ENCODE measurements at regions not wholly inside any gene's neighbourhood (a gene's known extent, or its start where the extent isn't known, plus 50 kb on each side); places are given as distances from the start of the nearest gene placed in this dataset.

DNA sequence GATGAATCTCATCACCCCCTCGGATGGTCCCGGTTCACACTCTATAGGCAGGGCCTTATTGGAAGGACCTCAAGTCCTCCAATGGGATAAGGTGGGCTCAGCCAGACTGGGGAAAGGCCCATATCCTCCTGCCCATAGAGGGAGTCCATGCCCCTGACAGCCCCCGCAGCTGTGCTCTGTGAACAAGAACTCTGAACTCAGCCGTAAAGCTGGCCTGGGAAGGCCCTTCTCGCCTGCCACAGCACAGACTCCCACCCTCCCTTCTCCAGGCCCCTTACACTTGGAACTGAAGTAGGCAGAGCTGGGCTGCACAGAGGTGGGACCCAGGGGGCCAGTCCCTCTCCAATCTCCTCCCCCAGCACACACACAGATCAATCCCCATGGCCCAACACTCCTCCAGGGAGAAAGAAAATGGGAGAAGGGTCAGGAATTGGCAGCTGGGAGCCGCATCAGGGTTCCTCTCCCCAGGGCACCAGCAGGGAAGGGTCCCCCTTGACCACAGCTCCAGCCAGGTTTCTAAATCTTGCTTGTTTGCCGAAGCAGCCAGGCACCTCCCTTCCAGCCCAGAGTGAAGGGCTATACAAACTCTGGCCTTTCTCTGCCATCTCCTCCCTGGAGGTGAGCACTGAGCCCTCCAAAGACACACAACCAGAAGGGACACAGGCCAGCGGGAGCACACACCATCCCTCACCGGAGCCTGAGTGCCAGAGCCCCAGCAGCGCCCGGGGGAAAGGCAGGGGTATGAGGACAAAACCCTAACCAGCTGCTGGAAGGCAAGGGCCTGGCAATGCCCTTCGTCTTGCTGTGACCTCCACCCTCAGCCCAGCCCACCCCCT is 454.1 kb downstream of the SOX9 start:
- Mint-ChIP-seq H3K27me3 (peaks cover 3% of the 10 kb centered on the region), H3K9me3 (no peaks in the 10 kb centered on the region), H3K4me3 (no peak overlapping the region)

DNA sequence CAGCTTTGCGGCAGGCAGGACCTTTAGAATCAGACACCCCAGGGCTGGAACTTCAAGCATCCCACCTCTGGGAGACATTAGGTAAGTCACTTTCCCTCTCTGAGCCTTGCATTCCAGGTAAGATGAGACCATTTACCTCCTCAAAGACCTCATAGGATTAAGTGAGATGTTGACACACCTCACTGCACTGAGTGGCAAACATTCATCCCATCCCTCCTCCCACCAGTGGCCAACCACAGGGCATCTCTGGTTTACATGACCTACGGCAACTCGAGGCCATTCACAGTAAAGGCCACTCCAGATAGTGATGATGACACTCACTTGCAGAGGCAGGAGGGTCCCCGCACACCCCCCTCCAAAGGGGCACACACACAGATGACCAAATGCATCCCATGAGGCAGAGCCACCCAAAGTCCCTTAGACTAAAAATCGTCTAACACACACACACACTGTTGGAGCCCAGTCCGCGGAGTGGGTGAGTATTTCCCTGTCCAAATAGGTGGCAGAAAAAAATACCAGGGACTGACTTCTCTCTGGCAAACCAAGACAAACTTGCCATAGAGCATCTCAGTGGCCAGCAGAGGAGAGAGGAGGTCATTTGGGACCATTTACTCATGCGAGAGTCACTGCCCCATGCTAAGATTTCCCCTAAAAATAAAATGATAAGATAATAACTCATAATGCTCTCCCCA is 454.9 kb downstream of the SOX9 start:
- Mint-ChIP-seq H3K4me3 (no peak overlapping the region), H3K9me3 (no peaks in the 10 kb centered on the region), H3K36me3 (no peaks in the 10 kb centered on the region), H3K27ac (no peak overlapping the region), H3K4me1 (no peaks in the 10 kb centered on the region), H3K27me3 (peaks cover 3% of the 10 kb centered on the region)

More for the DNA sequence above, 454.1 kb downstream of the SOX9 start:
- no peak overlapping the region for H3K27ac Mint-ChIP-seq
- no peaks in the 10 kb centered on the region for H3K36me3 Mint-ChIP-seq
- no peaks in the 10 kb centered on the region for H3K4me1 Mint-ChIP-seq

DNA sequence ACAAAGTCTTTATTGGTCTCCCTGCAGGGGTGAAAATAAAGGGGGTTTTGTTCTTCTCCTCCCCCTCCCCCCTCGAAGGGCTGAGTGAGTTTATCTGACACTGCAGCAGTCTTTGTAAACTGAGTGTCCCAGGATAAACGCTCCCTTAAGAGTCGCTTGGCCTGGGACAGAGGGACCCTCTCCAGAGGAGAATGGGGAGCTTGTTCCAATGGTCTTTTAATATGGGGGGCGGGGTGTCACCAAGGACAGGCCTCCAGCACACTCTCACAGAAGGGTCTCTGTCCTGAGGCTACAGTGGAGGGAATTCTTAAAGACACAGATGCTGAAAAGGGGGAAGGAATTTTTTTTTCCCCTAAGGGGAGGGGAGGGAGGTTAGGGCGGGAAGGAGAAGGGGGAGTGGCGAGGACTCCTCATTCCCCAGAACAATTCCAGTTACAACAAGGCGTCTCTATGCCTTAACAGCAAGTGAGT is 455.5 kb downstream of the SOX9 start:
- Mint-ChIP-seq H3K27ac (no peak overlapping the region), H3K27me3 (peaks cover 3% of the 10 kb centered on the region), H3K9me3 (no peaks in the 10 kb centered on the region), H3K4me3 (no peak overlapping the region), H3K4me1 (no peaks in the 10 kb centered on the region), H3K36me3 (no peaks in the 10 kb centered on the region)

DNA sequence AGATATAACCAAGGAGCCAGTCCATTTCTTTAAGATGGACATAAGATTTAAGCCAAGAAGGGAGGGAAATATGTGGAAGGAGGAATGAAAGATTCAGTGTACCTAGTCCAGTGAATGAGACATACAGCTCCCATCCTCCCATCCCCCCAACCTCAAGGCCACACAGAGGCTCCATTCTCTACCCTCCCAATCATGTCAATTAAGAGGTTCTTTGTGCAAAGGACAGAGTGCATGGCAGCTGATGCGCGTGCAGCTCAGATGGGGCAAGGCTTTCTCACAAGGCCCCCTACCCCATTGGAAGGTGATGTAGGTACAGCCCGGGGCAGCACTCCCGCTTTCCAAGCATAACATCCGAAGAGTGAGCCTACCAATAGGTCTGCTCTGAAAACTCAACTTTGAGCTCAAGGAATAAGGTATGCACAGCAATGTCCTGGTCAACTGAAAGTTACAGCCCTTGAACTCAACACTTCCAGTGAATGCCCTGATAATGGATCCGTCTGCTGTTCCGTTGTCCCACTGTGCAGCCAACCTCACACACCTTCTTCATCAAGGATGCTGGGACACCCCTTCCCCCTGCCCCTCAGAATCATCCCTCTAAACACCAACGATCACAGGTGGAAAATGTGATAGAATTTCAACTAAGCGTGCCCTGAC is 458.1 kb downstream of the SOX9 start:
- Mint-ChIP-seq H3K4me3 (no peak overlapping the region), H3K27me3 (peaks cover 4% of the 10 kb centered on the region), H3K4me1 (no peaks in the 10 kb centered on the region), H3K9me3 (no peaks in the 10 kb centered on the region), H3K27ac (no peak overlapping the region), H3K36me3 (no peaks in the 10 kb centered on the region)

DNA sequence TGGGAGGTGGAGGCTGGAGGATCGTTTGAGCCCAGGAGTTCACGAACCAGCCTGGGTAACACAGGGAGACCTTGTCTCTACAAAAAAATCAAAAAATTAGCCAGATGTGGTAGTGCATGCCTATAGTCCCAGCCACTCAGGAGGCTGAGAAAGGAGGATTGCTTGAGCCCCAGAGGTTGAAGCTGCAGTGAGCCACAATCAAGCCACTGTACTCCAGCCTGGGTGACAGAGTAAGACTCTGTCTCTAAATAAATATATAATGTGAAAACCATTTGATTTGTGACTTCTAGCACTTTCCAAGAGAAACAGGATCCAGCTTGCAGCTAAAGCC is 459.1 kb downstream of the SOX9 start:
- H3K36me3 Mint-ChIP-seq, result no peaks in the 10 kb centered on the region
- no peaks in the 10 kb centered on the region for H3K9me3 Mint-ChIP-seq
- H3K4me1 Mint-ChIP-seq, result no peaks in the 10 kb centered on the region
- no peak overlapping the region for H3K4me3 Mint-ChIP-seq
- H3K27ac Mint-ChIP-seq, result no peak overlapping the region
- peaks cover 4% of the 10 kb centered on the region for H3K27me3 Mint-ChIP-seq

DNA sequence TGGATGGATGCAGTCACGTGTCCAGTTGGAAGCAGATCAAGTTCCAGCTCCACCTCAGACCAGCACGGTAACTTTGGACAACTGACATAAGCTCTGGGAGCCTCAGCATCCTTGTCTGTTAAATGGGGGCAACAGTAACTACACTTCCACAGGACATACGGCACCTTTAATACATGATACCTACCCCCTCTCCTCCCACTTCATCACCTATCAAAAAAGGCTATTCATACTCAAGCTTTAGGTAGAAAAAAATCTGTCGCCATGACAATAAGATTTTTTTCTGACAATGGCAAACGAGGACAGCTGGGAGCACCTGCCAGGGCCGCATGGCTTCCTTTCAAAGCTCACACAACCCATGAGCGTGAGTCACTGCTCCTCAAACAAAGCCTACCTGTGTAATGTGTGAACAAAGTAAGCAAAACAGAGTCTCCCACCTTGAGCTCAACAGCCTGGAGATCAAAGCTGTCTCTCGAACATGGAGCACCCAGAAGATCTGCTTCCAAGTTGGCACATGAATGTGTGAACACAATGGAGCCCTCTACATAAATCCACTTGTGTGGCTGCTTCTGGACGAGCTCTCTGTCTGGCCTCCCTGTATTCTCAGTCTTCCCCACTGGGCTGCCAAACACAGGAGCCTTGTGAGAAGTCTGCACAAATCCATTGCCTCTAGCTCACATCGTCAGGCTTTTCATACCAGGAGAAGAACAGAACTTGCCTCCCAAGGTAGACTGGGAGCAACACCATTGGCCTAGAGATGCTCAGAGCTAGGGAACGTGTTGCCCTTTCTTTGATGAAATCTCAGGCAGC is 459.7 kb downstream of the SOX9 start:
- Mint-ChIP-seq H3K27ac (no peak overlapping the region), H3K4me3 (no peak overlapping the region), H3K9me3 (no peaks in the 10 kb centered on the region), H3K36me3 (no peaks in the 10 kb centered on the region), H3K4me1 (no peaks in the 10 kb centered on the region), H3K27me3 (peaks cover 4% of the 10 kb centered on the region)

DNA sequence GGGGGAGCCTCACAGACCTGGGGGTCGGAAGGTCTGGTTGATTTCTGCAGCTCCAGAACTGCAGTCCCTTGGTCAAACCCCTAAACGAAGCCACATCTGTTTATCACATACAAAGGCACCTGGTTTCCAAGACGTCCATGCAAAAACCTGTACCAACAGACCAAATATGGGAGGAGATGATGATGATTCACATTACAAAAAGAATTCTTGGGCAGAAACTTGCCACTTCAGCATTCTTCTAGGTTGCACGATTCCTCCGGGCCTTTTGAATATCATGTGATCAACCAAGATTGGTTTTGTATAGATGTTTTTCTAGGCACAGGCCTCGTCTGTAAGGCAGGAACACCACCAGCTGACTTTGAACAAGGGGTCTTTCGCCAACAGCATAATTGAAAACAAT is 466.3 kb downstream of the SOX9 start:
- Mint-ChIP-seq H3K4me3 (no peak overlapping the region), H3K4me1 (peaks cover 24% of the 10 kb centered on the region), H3K9me3 (no peaks in the 10 kb centered on the region), H3K27me3 (peaks cover 21% of the 10 kb centered on the region), H3K36me3 (no peaks in the 10 kb centered on the region), H3K27ac (no peak overlapping the region)

DNA sequence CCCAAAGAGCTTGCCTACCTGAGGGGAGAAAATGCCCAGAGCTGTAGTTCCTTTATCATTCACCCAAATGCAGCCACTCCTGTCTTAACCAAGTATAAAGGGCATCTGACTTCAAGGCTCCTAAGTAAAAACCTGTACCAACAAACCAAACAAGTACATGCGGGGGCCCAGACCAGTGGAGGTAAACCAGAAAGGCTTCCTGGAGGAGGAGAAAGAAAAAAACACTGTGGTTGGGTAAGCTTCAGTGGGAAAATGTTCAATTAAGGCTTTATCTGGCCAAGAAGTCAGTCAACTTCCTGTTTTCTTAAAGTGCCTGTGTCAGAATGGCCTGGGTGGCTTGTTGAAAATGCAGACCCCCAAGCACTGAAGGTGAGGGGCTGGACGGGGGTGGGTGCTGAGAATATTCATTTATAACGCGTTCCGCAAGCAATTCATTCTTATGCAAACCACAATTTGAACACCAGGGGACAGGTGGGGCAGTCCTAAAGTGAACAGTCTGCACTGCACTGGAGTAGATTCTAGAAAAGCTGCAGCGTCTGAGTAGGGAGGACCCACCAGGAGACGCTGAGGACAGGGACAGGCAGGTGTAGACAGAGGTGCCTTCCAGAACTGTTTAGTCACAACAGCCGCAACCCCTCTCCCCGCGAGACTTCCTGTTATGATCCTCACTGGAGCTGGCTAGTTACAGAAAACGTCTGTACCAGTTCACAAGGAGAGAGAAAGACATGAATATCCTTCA is 467.1 kb downstream of the SOX9 start:
- H3K27me3 Mint-ChIP-seq, result peaks cover 21% of the 10 kb centered on the region
- H3K4me1 Mint-ChIP-seq, result peaks cover 24% of the 10 kb centered on the region
- H3K4me3 Mint-ChIP-seq, result no peak overlapping the region
- H3K27ac Mint-ChIP-seq, result no peak overlapping the region
- no peaks in the 10 kb centered on the region for H3K36me3 Mint-ChIP-seq
- H3K9me3 Mint-ChIP-seq, result no peaks in the 10 kb centered on the region

DNA sequence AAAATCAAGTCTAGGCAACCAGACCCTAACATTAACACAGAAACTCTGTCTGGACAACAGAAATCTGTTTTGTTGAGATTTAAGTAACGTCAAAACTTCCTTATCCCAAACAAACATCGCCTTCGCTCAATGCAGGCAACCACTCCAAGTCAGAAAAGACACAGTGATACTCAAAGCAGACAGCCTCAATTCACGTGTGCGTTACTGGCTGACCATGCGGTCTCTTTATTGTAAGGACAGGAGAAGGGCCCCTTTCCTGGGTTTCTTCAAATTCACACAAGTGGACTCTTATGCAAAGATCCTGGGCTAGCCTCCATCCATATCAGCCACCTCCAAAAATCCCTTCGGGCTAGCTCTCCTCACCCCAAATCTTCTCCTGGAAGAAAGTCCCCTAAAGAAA is 467.7 kb downstream of the SOX9 start:
- Mint-ChIP-seq H3K27me3 (peaks cover 25% of the 10 kb centered on the region), H3K9me3 (no peaks in the 10 kb centered on the region), H3K4me1 (peaks cover 24% of the 10 kb centered on the region), H3K36me3 (no peaks in the 10 kb centered on the region), H3K27ac (no peak overlapping the region), H3K4me3 (no peak overlapping the region)

GRCh38 chr17:72588961-72589360 is 468.1 kb downstream of the SOX9 start:
- H3K27me3 Mint-ChIP-seq, result peaks cover 25% of the 10 kb centered on the region
- no peak overlapping the region for H3K27ac Mint-ChIP-seq
- H3K36me3 Mint-ChIP-seq, result no peaks in the 10 kb centered on the region
- no peaks in the 10 kb centered on the region for H3K9me3 Mint-ChIP-seq
- no peak overlapping the region for H3K4me3 Mint-ChIP-seq
- peaks cover 24% of the 10 kb centered on the region for H3K4me1 Mint-ChIP-seq

- Mint-ChIP-seq H3K4me3 (peak overlapping the region; percentile 5), H3K9me3 (no peaks in the 10 kb centered on the region), H3K27ac (no peak overlapping the region), H3K36me3 (no peaks in the 10 kb centered on the region), H3K27me3 (peaks cover 25% of the 10 kb centered on the region), H3K4me1 (peaks cover 24% of the 10 kb centered on the region)
Measured at GRCh38 chr17:72590382-72590781, 469.6 kb downstream of the SOX9 start.

- no peak overlapping the region for H3K27ac Mint-ChIP-seq
- H3K27me3 Mint-ChIP-seq, result peaks cover 27% of the 10 kb centered on the region
- H3K9me3 Mint-ChIP-seq, result no peaks in the 10 kb centered on the region
- H3K36me3 Mint-ChIP-seq, result no peaks in the 10 kb centered on the region
- peaks cover 24% of the 10 kb centered on the region for H3K4me1 Mint-ChIP-seq
- H3K4me3 Mint-ChIP-seq, result peak overlapping the region; percentile 51
Measured at GRCh38 chr17:72590882-72591281, 470.1 kb downstream of the SOX9 start.

- H3K4me1 Mint-ChIP-seq, result peaks cover 24% of the 10 kb centered on the region
- no peaks in the 10 kb centered on the region for H3K36me3 Mint-ChIP-seq
- H3K27me3 Mint-ChIP-seq, result peaks cover 27% of the 10 kb centered on the region
- no peak overlapping the region for H3K27ac Mint-ChIP-seq
- H3K9me3 Mint-ChIP-seq, result no peaks in the 10 kb centered on the region
- peak overlapping the region; percentile 76 for H3K4me3 Mint-ChIP-seq
Measured at GRCh38 chr17:72591289-72592241, 470.7 kb downstream of the SOX9 start.

Data from activated naive CD4-positive, alpha-beta T cell treated with anti-CD3 and anti-CD28 coated beads, Interleukin-2, amount 50 U/mL, for 24 hours (primary cell).